ENCODE measurements at regions not wholly inside any gene's neighbourhood (a gene's known extent, or its start where the extent isn't known, plus 50 kb on each side); places are given as distances from the start of the nearest gene placed in this dataset.

DNA sequence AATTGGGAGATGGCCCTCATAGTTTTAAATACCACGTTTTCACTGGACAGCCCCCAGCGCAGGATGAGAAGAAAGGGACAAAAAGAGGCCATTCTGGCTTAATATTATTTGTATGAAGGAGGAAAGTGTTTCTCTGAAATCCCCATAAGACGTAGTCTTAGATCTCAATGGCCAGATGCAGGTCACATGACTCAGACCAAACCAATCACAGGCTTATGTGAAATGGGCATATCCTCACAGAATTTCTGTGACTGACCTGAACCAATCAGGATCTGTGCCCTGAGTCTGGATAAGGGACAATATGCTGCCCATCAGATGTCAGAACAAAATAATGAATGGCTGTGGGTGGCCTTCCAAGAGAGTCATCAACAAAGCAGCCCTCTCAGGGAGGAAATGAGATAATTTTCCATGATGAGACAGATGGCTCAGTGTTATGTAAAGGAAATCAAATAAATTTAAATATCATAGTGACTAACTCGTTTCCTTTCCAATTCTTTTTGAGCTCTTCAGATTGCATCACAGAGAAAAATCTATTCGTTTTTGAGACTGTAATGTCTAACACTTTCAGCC is 1009.5 kb upstream of the TMEM132C start:
- no peaks in the 10 kb centered on the region for H3K4me1 ChIP-seq (replicated peaks in 1 of 4; ENCODE audit: control insufficient read depth in 3 of 4, insufficient read depth in 4 of 4, low read length in 3 of 4)
- no peak overlapping the region for H3K4me3 ChIP-seq (ENCODE audit: extremely low read depth in 1 of 4, insufficient read depth in 2 of 4, low read depth in 3 of 4, low read length in 4 of 4)
- no peak overlapping the region for H2BK20ac ChIP-seq (ENCODE audit: low read length)
- no peak overlapping the region for H3K27ac ChIP-seq (ENCODE audit: low read depth, low read length)
- H2AFZ ChIP-seq (ENCODE audit: low read length): no peak overlapping the region
- H2BK120ac ChIP-seq (replicated peaks; ENCODE audit: low read depth, low read length): no peak overlapping the region
- no peak overlapping the region for H3K9ac ChIP-seq (replicated peaks in 1 of 4; ENCODE audit: extremely low read depth in 1 of 4, low read depth in 3 of 4, low read length in 3 of 4)
- TF ChIP-seq KDM1A (IDR thresholded peaks at IDR 0.05; ENCODE audit: borderline replicate concordance, low read length): no peak
- TF ChIP-seq HDAC6 (IDR thresholded peaks at IDR 0.05; ENCODE audit: low read depth, low read length): no peak
- TF ChIP-seq RAD21 (IDR thresholded peaks at IDR 0.05 in 1 of 2, conservative IDR thresholded peaks at IDR 0.05 in 1 of 2; ENCODE audit: low read depth in 2 of 2, low read length in 2 of 2): no peak
- no peak for TF ChIP-seq RFX5 (IDR thresholded peaks at IDR 0.05; ENCODE audit: borderline replicate concordance, low read depth, low read length)
- TF ChIP-seq TAF7 (optimal IDR thresholded peaks at IDR 0.05; ENCODE audit: borderline replicate concordance, low read depth, low read length): no peak
- TF ChIP-seq CHD2 (IDR thresholded peaks at IDR 0.05; ENCODE audit: low read length): no peak
- H2BK12ac ChIP-seq (ENCODE audit: low read depth, low read length): no peak overlapping the region
- no peak overlapping the region for H3K56ac ChIP-seq (replicated peaks; ENCODE audit: insufficient read length, low read depth, low read length)
- H2AK5ac ChIP-seq (ENCODE audit: low read depth, low read length): no peak overlapping the region
- no peak overlapping the region for H4K8ac ChIP-seq (ENCODE audit: extremely low read depth, insufficient read depth, low read length)
- H3K14ac ChIP-seq (ENCODE audit: insufficient read length): no peak overlapping the region
- no peak overlapping the region for H3K4ac ChIP-seq (replicated peaks; ENCODE audit: insufficient read length, low read depth, low read length)
- H3K27me3 ChIP-seq (replicated peaks in 1 of 4; ENCODE audit: control insufficient read depth in 3 of 4, extremely low read depth in 1 of 4, insufficient read depth in 3 of 4, low read length in 3 of 4): no peaks in the 10 kb centered on the region
- H3K23ac ChIP-seq (ENCODE audit: insufficient read length): no peak overlapping the region
- H4K20me1 ChIP-seq (replicated peaks in 1 of 2; ENCODE audit: control insufficient read depth in 1 of 2, insufficient read depth in 2 of 2, low read length in 2 of 2): no peaks in the 10 kb centered on the region
- DNase-seq (ENCODE audit: low read depth in 1 of 2, low spot score in 2 of 2) (no peak), FAIRE-seq (no peak)
- no peak overlapping the region for H3K18ac ChIP-seq (ENCODE audit: extremely low read depth, low read length)
- WGBS, 2 experiments (ENCODE audit: extremely low coverage in 1 of 2, insufficient coverage in 1 of 2, insufficient read length in 1 of 2, insufficient replicate concordance in 2 of 2, low coverage in 1 of 2, low lambda C conversion rate in 2 of 2, missing lambda C conversion rate in 1 of 2): 86% methylated on average over 5 of the region's 5 CpGs; no CpG with 5 or more reads in 1 of the 2 experiments
- no peaks in the 10 kb centered on the region for H3K79me1 ChIP-seq (ENCODE audit: low read depth, low read length)
- CTCF ChIA-PET (ENCODE audit: partially characterized antibody): interaction anchor here (1.0 to 1.8 kb wide), 3 partner anchors 9 to 17 kb away, joined by 3 to 4 read pairs (median 4); no protein-coding TSS in a partner anchor
- POLR2A ChIA-PET (ENCODE audit: partially characterized antibody): no interaction called here
- H4K91ac ChIP-seq (replicated peaks; ENCODE audit: insufficient read length, low read length): no peak overlapping the region
- H2BK5ac ChIP-seq (ENCODE audit: low read depth, low read length): no peak overlapping the region
- H3K36me3 ChIP-seq (ENCODE audit: control insufficient read depth in 2 of 4, insufficient read depth in 4 of 4, low read length in 3 of 4): no peaks in the 10 kb centered on the region
- no peak overlapping the region for H3K4me2 ChIP-seq (ENCODE audit: insufficient read depth in 1 of 2, low read depth in 2 of 2, low read length in 2 of 2)
- no peak overlapping the region for H2BK15ac ChIP-seq (ENCODE audit: low read length)
- no peaks in the 10 kb centered on the region for H3K23me2 ChIP-seq (ENCODE audit: low read depth, low read length)
- no peaks in the 10 kb centered on the region for H3K9me3 ChIP-seq (ENCODE audit: insufficient read depth in 2 of 2, low read depth in 1 of 2, low read length in 1 of 2)
- H3K79me2 ChIP-seq (ENCODE audit: control insufficient read depth in 1 of 2, insufficient read depth in 2 of 2, low read length in 2 of 2): no peaks in the 10 kb centered on the region
- H4K5ac ChIP-seq (ENCODE audit: insufficient read length, low read depth, low read length): no peak overlapping the region
